PC-9 (cell line): ENCODE measurements at regions not wholly inside any gene's neighbourhood (a gene's known extent, or its start where the extent isn't known, plus 50 kb on each side); places are given as distances from the start of the nearest gene placed in this dataset.

Experiments
- BruUV-seq: library from RNA; stranded (reverse); fragments of 400-500 nt; replicated peaks from 2 replicates; lab custom pipeline; 2021; lab: Mats Ljungman, UMichigan
- CTCF ChIA-PET: fragments of 300-600 bp; sonication (Branson Sonifier 250); formaldehyde crosslinking; loops from one replicate; lab custom pipeline; 2022; ENCODE audit warnings: antibody characterized with exemption; lab: Charles Lee
- POLR2A ChIA-PET: fragments of 300-600 bp; sonication (Branson Sonifier 250); formaldehyde crosslinking; loops from one replicate; lab custom pipeline; 2022; ENCODE audit warnings: antibody characterized with exemption; ENCODE audit not compliant: unreplicated experiment; lab: Charles Lee
- DNase-seq, 2 experiments: peaks; one replicate each; pipeline versions ENCODE4 v3.0.0 to v3.0.0-alpha.2; 2015 to 2022; ENCODE audit warnings: mixed read lengths in 1 of 2
- H2AFZ ChIP-seq: fragments of 200-600 bp; sonication (generic); 2 replicates; pipeline ENCODE4 v1.8.1; 2017; ENCODE audit warnings: antibody characterized with exemption
- H3F3A ChIP-seq: fragments of 200-600 bp; sonication (generic); 2 replicates; pipeline ENCODE4 v1.8.1; 2017; ENCODE audit warnings: antibody characterized with exemption, mild to moderate bottlenecking, low read depth; ENCODE audit not compliant: insufficient read depth
- H3K27ac ChIP-seq: fragments of 200-600 bp; sonication (generic); 2 replicates; pipeline ENCODE4 v1.6.1; 2016; ENCODE audit warnings: mixed run types
- H3K27me3 ChIP-seq: fragments of 200-600 bp; sonication (generic); 2 replicates; pipeline ENCODE4 v1.6.1; 2016; ENCODE audit warnings: low read depth, mixed run types; ENCODE audit not compliant: insufficient read depth
- H3K36me3 ChIP-seq: fragments of 200-600 bp; sonication (generic); 2 replicates; pipeline ENCODE4 v1.6.1; 2016; ENCODE audit warnings: low read depth, mixed run types
- H3K4me1 ChIP-seq: fragments of 200-600 bp; sonication (generic); replicated peaks from 2 replicates; pipeline ENCODE4 v1.6.1; 2016; ENCODE audit warnings: mixed run types; ENCODE audit not compliant: insufficient read depth
- H3K4me2 ChIP-seq: fragments of 200-600 bp; sonication (generic); 2 replicates; pipeline ENCODE4 v1.6.1; 2017; ENCODE audit warnings: mixed run types
- H3K4me3 ChIP-seq: fragments of 200-600 bp; sonication (generic); 2 replicates; pipeline ENCODE4 v1.6.1; 2016; ENCODE audit warnings: mixed run types
- H3K79me2 ChIP-seq: fragments of 200-600 bp; sonication (generic); 2 replicates; pipeline ENCODE4 v1.6.1; 2017; ENCODE audit warnings: low read depth, mixed run types
- H3K9me2 ChIP-seq: fragments of 200-600 bp; sonication (generic); 2 replicates; pipeline ENCODE4 v1.8.1; 2017; ENCODE audit warnings: mild to moderate bottlenecking; ENCODE audit not compliant: insufficient read depth
- H3K9me3 ChIP-seq: fragments of 200-600 bp; sonication (generic); 2 replicates; pipeline ENCODE4 v1.8.1; 2016; ENCODE audit warnings: low read depth; ENCODE audit not compliant: insufficient read depth
- H4K20me1 ChIP-seq: fragments of 200-600 bp; sonication (generic); 2 replicates; pipeline ENCODE4 v1.8.1; 2017; ENCODE audit not compliant: insufficient read depth
- EZH2 ChIP-seq: fragments of 200-600 bp; sonication (generic); IDR thresholded peaks from 2 replicates; pipeline ENCODE4 v1.8.0; 2017; ENCODE audit warnings: antibody characterized with exemption, low read depth
- intact Hi-C: fragments of 100-400 bp; cut with micrococcal nuclease; formaldehyde crosslinking; loops from one replicate; pipeline ENCODE4 v1.10.0; 2022; ENCODE audit not compliant: unreplicated experiment
- TF ChIP-seq, protein P1 (sequence below): fragments of 200-600 bp; sonication (generic); conservative IDR thresholded peaks from 2 replicates; pipeline ENCODE4 v1.6.1; 2017; ENCODE audit warnings: mixed run types, antibody characterized with exemption, mild to moderate bottlenecking, moderate library complexity

DNA sequence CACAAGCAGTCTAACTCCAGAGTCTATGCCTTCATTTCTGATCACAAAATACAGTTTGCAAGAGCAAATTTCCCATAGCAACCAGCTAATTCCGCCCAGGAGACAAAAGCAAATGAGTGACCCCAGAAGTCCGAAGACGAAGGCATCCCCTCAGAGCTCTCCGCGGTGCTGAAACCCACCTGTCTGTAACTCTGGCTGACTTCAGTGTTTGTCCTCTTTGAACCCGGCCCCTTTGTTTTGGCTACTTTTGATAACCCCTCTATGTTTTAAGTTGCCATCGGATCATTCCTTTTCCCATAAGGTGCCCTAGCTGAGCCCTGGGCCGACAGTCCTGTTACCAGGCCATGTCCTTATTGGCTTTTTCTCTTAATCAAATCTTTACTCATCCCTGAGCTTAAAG is 515.8 kb downstream of the PTPRU start:
- no peak overlapping the region for H3K27ac ChIP-seq
- no peaks in the 10 kb centered on the region for H3K36me3 ChIP-seq
- H3F3A ChIP-seq, result no peaks in the 10 kb centered on the region
- no peaks in the 10 kb centered on the region for H3K9me2 ChIP-seq
- peaks cover 3% of the 10 kb centered on the region; the same call in 1 of the 2 replicates for H3K27me3 ChIP-seq
- H3K4me3 ChIP-seq, result no peak overlapping the region
- no peak overlapping the region for H3K4me2 ChIP-seq
- no peaks in the 10 kb centered on the region for H3K79me2 ChIP-seq
- no peaks in the 10 kb centered on the region for H4K20me1 ChIP-seq
- ChIA-PET POLR2A (interaction anchor here (0.7 kb wide), 1 partner anchor 121 kb away, joined by 3 read pairs; no protein-coding TSS in a partner anchor), CTCF (interaction anchor here (0.7 kb wide), 1 partner anchor 155 kb away, joined by 7 read pairs; no protein-coding TSS in a partner anchor)
- H3K4me1 ChIP-seq, result no peaks in the 10 kb centered on the region
- H3K9me3 ChIP-seq, result no peaks in the 10 kb centered on the region
- TF ChIP-seq EZH2, result no peak
- TF ChIP-seq, protein P1, sequence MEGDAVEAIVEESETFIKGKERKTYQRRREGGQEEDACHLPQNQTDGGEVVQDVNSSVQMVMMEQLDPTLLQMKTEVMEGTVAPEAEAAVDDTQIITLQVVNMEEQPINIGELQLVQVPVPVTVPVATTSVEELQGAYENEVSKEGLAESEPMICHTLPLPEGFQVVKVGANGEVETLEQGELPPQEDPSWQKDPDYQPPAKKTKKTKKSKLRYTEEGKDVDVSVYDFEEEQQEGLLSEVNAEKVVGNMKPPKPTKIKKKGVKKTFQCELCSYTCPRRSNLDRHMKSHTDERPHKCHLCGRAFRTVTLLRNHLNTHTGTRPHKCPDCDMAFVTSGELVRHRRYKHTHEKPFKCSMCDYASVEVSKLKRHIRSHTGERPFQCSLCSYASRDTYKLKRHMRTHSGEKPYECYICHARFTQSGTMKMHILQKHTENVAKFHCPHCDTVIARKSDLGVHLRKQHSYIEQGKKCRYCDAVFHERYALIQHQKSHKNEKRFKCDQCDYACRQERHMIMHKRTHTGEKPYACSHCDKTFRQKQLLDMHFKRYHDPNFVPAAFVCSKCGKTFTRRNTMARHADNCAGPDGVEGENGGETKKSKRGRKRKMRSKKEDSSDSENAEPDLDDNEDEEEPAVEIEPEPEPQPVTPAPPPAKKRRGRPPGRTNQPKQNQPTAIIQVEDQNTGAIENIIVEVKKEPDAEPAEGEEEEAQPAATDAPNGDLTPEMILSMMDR, result no peak
- BruUV-seq, result no TSS peak
- no peak overlapping the region for H2AFZ ChIP-seq
- intact Hi-C loops, result no loop called here
- DNase-seq, result no peak

DNA sequence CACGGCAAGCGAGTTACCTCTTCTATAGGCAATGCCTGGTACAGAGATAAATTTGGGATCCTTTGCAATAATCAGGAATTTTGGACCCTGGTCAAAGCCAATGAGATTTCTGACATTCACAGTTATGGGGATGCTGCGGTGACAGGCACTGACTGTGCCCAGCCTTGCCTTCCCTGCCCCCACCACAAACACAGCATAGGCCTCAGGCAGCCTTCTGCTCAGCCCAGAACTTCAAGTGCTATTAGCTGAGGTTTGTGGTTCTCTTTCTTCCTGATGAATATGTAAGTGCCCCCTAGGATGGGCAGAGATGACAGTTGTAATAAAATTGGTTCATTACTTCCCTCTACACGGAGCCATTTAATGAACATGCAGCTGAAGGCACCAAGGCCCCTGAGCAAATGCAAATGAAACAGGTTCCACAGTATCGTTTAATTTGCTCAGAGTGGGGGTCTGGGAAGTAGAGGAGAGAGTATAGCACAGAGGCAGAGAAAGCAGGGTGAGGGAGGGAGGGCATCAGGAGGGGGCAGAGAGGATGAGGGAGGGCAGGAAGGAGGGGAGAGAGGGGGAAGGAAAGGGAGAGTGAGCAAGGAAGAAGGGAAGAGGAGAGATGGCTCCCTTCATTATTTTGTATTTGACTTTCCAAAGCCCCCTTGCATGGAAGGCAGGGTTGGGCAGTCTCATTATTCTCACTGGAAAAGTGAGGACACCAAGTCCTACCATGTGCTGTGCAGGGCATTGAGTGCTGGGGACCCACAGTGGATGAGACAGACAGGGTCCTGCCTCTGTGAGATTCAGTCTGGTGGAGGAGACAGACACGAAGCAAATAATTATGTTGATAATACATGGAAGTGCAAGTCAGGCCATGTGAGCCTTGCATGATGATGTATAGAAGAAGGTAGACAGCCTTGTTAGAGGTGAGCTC is 513.0 kb downstream of the PTPRU start:
- ChIA-PET POLR2A (no interaction called here), CTCF (no interaction called here)
- intact Hi-C loops, result no loop called here
- H4K20me1 ChIP-seq, result no peaks in the 10 kb centered on the region
- no peaks in the 10 kb centered on the region for H3K4me1 ChIP-seq
- no peaks in the 10 kb centered on the region for H3K9me3 ChIP-seq
- H3K4me2 ChIP-seq, result no peak overlapping the region
- no peak overlapping the region for H3K27ac ChIP-seq
- no peaks in the 10 kb centered on the region for H3F3A ChIP-seq
- no peak for TF ChIP-seq EZH2
- TF ChIP-seq, protein P1, result no peak
- H3K79me2 ChIP-seq, result no peaks in the 10 kb centered on the region
- H3K9me2 ChIP-seq, result no peaks in the 10 kb centered on the region
- no TSS peak for BruUV-seq
- no peaks in the 10 kb centered on the region for H3K36me3 ChIP-seq
- H3K4me3 ChIP-seq, result no peak overlapping the region
- H2AFZ ChIP-seq, result no peak overlapping the region
- DNase-seq, result no peak
- peaks cover 3% of the 10 kb centered on the region; the same call in 1 of the 2 replicates for H3K27me3 ChIP-seq

DNA sequence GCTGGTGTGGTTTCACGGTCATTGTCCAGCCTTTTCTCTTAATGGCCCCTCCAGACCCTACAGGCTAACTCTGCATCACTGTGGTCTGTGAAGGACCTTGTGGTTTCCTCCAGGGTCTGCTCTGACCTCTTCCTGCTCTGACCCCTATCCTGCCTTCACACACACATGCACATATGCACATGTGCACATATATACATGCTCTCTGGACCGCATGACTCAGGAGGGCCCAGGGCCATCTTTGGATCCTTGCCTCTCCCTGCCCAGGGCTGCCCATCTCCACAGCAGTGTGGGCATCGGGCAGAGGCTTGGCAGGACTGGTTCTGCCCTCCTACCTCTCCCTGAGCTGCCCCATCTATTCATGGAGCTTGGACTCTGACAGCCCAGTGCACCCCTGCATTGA is 510.9 kb downstream of the PTPRU start:
- TF ChIP-seq EZH2, result no peak
- TF ChIP-seq, protein P1, result no peak

More for the DNA sequence above, 510.9 kb downstream of the PTPRU start:
- Histone ChIP-seq H3K9me2 (no peaks in the 10 kb centered on the region), H3K4me2 (no peak overlapping the region), H3K36me3 (no peaks in the 10 kb centered on the region), H3K27me3 (peaks cover 16% of the 10 kb centered on the region; the same call in 1 of the 2 replicates), H3F3A (no peaks in the 10 kb centered on the region), H3K79me2 (no peaks in the 10 kb centered on the region), H3K9me3 (no peaks in the 10 kb centered on the region), H2AFZ (no peak overlapping the region), H3K27ac (no peak overlapping the region), H3K4me3 (no peak overlapping the region), H3K4me1 (no peaks in the 10 kb centered on the region), H4K20me1 (no peaks in the 10 kb centered on the region)
- ChIA-PET POLR2A (no interaction called here), CTCF (no interaction called here)
- no peak for DNase-seq
- intact Hi-C loops, result no loop called here
- BruUV-seq, result no TSS peak
